ENCODE measurements at regions not wholly inside any gene's neighbourhood (a gene's known extent, or its start where the extent isn't known, plus 50 kb on each side); places are given as distances from the start of the nearest gene placed in this dataset.

- no peak for DNase-seq (ENCODE audit: low read depth)
- H3K4me3 ChIP-seq (ENCODE audit: low read depth, low read length), result no peak overlapping the region
Observed at GRCh38 chr6:170102582-170103481, 188.0 kb downstream of the DLL1 start.

GRCh38 chr6:170102038-170102437 lies 188.8 kb downstream of the DLL1 start:
- TF ChIP-seq, protein P1, sequence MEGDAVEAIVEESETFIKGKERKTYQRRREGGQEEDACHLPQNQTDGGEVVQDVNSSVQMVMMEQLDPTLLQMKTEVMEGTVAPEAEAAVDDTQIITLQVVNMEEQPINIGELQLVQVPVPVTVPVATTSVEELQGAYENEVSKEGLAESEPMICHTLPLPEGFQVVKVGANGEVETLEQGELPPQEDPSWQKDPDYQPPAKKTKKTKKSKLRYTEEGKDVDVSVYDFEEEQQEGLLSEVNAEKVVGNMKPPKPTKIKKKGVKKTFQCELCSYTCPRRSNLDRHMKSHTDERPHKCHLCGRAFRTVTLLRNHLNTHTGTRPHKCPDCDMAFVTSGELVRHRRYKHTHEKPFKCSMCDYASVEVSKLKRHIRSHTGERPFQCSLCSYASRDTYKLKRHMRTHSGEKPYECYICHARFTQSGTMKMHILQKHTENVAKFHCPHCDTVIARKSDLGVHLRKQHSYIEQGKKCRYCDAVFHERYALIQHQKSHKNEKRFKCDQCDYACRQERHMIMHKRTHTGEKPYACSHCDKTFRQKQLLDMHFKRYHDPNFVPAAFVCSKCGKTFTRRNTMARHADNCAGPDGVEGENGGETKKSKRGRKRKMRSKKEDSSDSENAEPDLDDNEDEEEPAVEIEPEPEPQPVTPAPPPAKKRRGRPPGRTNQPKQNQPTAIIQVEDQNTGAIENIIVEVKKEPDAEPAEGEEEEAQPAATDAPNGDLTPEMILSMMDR (IDR thresholded peaks at IDR 0.05; ENCODE audit: insufficient read depth, low read length), result no peak
- H3K4me3 ChIP-seq (ENCODE audit: low read depth, low read length), result no peak overlapping the region
- DNase-seq (ENCODE audit: low read depth), result no peak

More at GRCh38 chr6:170102582-170103481, 188.0 kb downstream of the DLL1 start:
- TF ChIP-seq, protein P1 (IDR thresholded peaks at IDR 0.05; ENCODE audit: insufficient read depth, low read length), result no peak

- DNase-seq (ENCODE audit: low read depth), result no peak
- H3K4me3 ChIP-seq (ENCODE audit: low read depth, low read length), result no peak overlapping the region
- TF ChIP-seq, protein P1 (IDR thresholded peaks at IDR 0.05; ENCODE audit: insufficient read depth, low read length), result no peak
Observed at GRCh38 chr6:170101281-170102035, 189.4 kb downstream of the DLL1 start.

GRCh38 chr6:170100046-170100445 lies 190.8 kb downstream of the DLL1 start:
- no peak overlapping the region for H3K4me3 ChIP-seq (ENCODE audit: low read depth, low read length)
- TF ChIP-seq, protein P1 (IDR thresholded peaks at IDR 0.05; ENCODE audit: insufficient read depth, low read length), result no peak
- DNase-seq (ENCODE audit: low read depth), result no peak

- H3K4me3 ChIP-seq (ENCODE audit: low read depth, low read length), result no peak overlapping the region
- no peak for DNase-seq (ENCODE audit: low read depth)
- TF ChIP-seq, protein P1 (IDR thresholded peaks at IDR 0.05; ENCODE audit: insufficient read depth, low read length), result no peak
Observed at GRCh38 chr6:170099387-170099786, 191.5 kb downstream of the DLL1 start.

DNA sequence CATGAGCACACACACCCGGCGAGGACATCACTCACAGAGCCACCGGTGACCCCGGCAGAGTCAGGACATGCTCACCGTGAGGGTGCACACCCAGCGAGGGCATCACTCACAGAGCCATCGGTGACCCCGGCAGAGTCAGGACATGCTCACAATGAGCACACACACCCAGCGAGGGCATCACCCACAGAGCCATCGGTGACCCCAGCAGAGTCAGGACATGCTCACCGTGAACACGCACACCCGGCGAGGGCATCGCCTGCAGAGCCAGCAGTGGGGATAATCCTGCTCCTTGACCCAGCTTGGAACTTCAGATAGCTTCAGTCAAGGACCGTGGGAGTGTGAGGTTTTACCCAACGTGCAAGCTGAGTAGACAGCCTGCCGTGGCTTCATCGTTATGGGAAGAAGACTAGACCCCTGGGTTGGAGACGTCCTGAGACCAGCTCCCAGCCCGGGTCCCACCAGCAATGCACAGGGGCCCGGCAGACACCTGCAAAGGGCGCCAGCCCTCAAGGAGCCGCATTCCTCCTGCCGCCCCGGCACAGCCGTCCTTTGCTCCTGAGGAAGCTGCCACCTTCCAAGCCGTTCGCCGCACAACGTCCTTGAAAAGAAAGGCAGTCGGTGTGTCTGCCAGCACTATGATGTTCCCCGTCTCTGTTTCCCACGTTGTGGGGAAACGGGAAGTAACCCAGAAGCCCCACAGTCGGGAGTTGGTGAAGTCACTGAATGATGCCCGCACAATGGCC lies 192.3 kb downstream of the DLL1 start:
- TF ChIP-seq, protein P1 (IDR thresholded peaks at IDR 0.05; ENCODE audit: insufficient read depth, low read length), result no peak
- DNase-seq (ENCODE audit: low read depth), result no peak
- no peak overlapping the region for H3K4me3 ChIP-seq (ENCODE audit: low read depth, low read length)
